ENCODE measurements at regions not wholly inside any gene's neighbourhood (a gene's known extent, or its start where the extent isn't known, plus 50 kb on each side); places are given as distances from the start of the nearest gene placed in this dataset.

DNA sequence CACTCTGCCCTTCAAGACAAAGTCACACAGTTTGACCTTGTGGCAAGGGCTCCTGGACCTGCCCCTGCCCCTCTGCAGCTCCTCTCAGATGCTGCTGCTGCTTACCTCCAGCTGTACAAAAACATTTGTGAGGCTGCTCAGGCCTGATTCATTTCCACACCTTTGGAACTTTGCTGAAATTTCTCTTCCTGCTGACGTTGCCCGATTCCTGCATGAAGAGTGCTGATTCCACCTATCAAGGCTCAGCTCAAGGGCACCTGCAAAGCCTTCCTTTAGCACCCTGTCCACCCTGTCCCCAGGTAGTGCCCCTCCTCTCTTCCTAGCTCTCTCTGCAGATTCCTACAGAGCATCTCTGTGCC is 738.3 kb upstream of the HS6ST1 start:
- Histone ChIP-seq H3K36me3 (ENCODE audit: control insufficient read depth in 2 of 2, extremely low read depth in 1 of 2, insufficient read depth in 2 of 2, low read length in 2 of 2) (no peaks in the 10 kb centered on the region), H3K4me2 (ENCODE audit: insufficient read depth, low read length) (no peak overlapping the region), H3K4me3 (replicated peaks in 1 of 3; ENCODE audit: insufficient read depth in 1 of 3, low read depth in 1 of 3, low read length in 3 of 3) (no peak overlapping the region), H4K20me1 (replicated peaks; ENCODE audit: control insufficient read depth, extremely low read depth, insufficient read depth, low read length) (no peaks in the 10 kb centered on the region), H3K27ac (ENCODE audit: insufficient read depth, low read depth, low read length) (no peak overlapping the region), H3K27me3 (ENCODE audit: control insufficient read depth in 2 of 2, insufficient read depth in 2 of 2, low read length in 2 of 2) (no peaks in the 10 kb centered on the region), H3K4me1 (ENCODE audit: control insufficient read depth, extremely low read depth, insufficient read depth, low read length) (no peaks in the 10 kb centered on the region), H3K9me3 (replicated peaks; ENCODE audit: control insufficient read depth, insufficient read depth, low read length) (peaks cover 10% of the 10 kb centered on the region), H3K79me2 (ENCODE audit: control insufficient read depth, insufficient read depth, low read length) (no peaks in the 10 kb centered on the region), H3K9me1 (replicated peaks; ENCODE audit: control insufficient read depth, extremely low read depth, insufficient read depth, low read length) (no peaks in the 10 kb centered on the region), H3K9ac (replicated peaks; ENCODE audit: extremely low read depth, insufficient read depth, low read length) (no peak overlapping the region), H2AFZ (ENCODE audit: low read depth, low read length) (no peak overlapping the region)
- ChIA-PET CTCF (no interaction called here), POLR2A (no interaction called here)
- FAIRE-seq: no peak
- no peak for DNase-seq (ENCODE audit: low read depth, low spot score)
- TF ChIP-seq EZH2 (IDR thresholded peaks at IDR 0.05; ENCODE audit: borderline replicate concordance, low read depth, low read length, severe bottlenecking): no peak
- no peak for TF ChIP-seq POLR2AphosphoS5 (IDR thresholded peaks at IDR 0.05; ENCODE audit: insufficient read depth, low read depth, low read length)
- no peak for TF ChIP-seq MAX (IDR thresholded peaks at IDR 0.05; ENCODE audit: insufficient read depth, insufficient read length)
- TF ChIP-seq JUN (IDR thresholded peaks at IDR 0.05; ENCODE audit: borderline replicate concordance, insufficient read depth, insufficient read length, low read depth): no peak
- TF ChIP-seq MYC (IDR thresholded peaks at IDR 0.05; ENCODE audit: low read depth, low read length): no peak
- TF ChIP-seq GATA2 (IDR thresholded peaks at IDR 0.05; ENCODE audit: insufficient read depth, insufficient read length, low read depth, low read length): no peak
- TF ChIP-seq CTCF (IDR thresholded peaks at IDR 0.05; ENCODE audit: extremely low read depth in 1 of 2, insufficient read depth in 1 of 2, low read depth in 1 of 2, low read length in 2 of 2): no peak
- no peak for TF ChIP-seq POLR2A (IDR thresholded peaks at IDR 0.05; ENCODE audit: low read depth, low read length)
- intact Hi-C loops (cut with micrococcal nuclease) (no loop called here), dilution Hi-C loops (cut with MboI; ENCODE audit: extremely low pct_ligation_motif_present, low sequenced_read_pairs) (no loop called here)
- BruUV-seq (replicated peaks): no TSS peak
